ENCODE measurements at regions not wholly inside any gene's neighbourhood (a gene's known extent, or its start where the extent isn't known, plus 50 kb on each side); places are given as distances from the start of the nearest gene placed in this dataset.

- TF ChIP-seq EZH2 (IDR thresholded peaks at IDR 0.05; ENCODE audit: borderline replicate concordance, low read depth, low read length, poor library complexity, severe bottlenecking) (no peak), CTCF (conservative IDR thresholded peaks at IDR 0.05; ENCODE audit: low read depth, low read length) (no peak)
These were observed 60.5 kb upstream of the LRIG1 start for GRCh38 chr3:66561367-66561766.
